AG20443 (cell line): ENCODE measurements at regions not wholly inside any gene's neighbourhood (a gene's known extent, or its start where the extent isn't known, plus 50 kb on each side); places are given as distances from the start of the nearest gene placed in this dataset.
"Not testable (repeated sequence)": the region's sequence is repeated elsewhere in the genome, so short reads cannot be mapped to it uniquely, and the experiment has no call there.

Source experiments
- DNase-seq: peaks from one replicate; pipeline ENCODE4 v3.0.0; 2012; ENCODE audit warnings: low spot score, mixed read lengths

DNA sequence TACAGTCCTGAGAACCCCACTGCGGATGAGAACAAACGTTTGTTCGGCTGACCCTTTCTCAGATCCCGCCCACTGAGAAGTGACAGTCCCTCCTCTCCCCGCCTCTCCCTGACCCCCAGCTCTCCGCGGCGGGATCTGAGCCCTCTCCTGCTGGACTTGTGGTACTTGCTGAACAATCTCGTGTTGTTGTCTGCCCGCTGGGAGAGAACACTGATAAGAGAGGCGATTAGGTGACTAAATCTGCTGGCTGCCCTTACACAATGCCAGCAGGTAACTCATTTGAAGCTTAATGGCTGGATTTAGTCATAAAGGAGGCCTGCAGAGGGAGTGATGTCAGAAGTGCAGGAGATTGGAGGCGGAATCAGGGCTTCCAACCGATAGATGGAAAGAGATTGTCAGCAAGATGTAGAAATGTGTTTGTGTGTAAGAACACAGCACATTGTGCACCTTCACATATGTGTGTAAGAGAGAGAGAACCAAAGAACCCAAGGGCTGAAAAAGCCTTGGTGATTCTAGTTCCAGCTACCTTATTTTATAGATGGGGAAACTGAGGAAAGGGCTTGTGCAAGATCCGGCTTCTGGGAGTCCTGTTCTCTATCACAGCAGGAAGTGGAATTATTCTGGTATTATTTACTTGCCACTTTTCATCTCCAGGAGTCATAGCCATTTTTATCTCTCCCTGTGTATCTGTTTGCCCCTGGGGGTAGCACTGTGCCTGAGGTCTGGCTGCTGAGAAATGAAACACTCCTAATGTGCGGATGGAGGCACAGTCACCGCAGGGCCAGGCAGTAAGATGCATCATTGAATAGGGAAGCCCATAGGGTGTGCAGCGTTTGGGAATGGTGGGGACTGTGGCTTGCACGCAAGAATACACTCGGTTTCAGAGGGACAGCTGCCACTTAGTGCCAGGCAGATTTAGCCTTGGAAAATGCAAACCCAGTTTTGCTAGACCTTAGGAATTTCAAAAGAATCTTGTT lies 203.7 kb upstream of the MSX2 start:
- DNase-seq: no peak

DNA sequence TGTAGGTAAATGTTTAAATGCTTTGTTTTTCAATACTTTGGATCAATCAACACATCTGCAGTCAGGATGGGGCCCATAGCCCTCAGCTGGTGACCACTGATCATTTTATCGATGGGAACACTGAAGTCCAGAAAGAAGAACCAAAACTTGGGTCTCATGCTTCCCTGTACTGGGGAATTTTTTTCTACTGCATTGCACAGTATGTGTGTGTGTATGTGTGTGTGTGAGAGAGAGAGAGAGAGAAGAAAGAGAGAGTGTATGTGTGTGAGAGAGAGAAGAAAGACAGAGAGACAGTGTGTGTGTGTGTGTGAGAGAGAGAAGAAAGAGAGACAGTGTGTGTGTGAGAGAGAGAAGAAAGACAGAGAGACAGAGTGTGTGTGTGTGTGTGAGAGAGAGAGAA lies 202.9 kb upstream of the MSX2 start:
- no peak for DNase-seq

DNA sequence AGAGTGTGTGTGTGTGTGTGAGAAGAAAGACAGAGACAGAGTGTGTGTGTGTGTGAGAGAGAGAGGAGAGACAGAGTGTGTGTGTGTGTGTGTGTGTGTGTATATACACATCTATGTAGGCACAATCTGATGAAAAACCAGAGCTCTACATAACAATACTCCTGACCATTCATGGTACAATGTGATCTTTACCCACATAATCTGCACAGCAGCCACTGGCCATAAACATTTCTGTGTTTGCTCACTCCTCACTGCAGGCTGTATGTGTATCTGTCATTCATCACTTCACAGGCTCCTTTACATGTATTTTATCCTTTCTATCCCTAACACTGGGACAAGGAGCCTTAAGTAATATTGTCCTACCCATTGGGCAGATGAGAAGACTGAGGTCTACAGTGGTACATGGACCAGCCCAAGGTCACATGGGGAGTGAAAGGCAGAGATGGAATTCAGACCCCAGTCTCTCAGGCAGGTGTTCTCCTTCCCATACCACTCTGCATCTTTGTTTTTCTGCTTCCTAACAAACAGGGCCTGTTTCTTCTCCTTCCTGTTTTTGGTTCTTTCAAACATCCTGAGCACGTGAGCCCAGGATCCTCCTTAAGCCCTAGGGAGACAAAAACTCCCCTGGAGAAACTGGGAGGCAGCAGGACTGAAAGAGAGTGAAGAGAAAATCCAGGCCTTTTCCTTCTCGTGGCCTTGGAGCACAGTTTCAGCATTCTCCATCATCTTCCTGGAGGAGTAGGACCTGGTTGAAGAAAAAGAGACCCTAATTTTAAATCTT lies 201.7 kb upstream of the MSX2 start:
- DNase-seq: no peak

DNA sequence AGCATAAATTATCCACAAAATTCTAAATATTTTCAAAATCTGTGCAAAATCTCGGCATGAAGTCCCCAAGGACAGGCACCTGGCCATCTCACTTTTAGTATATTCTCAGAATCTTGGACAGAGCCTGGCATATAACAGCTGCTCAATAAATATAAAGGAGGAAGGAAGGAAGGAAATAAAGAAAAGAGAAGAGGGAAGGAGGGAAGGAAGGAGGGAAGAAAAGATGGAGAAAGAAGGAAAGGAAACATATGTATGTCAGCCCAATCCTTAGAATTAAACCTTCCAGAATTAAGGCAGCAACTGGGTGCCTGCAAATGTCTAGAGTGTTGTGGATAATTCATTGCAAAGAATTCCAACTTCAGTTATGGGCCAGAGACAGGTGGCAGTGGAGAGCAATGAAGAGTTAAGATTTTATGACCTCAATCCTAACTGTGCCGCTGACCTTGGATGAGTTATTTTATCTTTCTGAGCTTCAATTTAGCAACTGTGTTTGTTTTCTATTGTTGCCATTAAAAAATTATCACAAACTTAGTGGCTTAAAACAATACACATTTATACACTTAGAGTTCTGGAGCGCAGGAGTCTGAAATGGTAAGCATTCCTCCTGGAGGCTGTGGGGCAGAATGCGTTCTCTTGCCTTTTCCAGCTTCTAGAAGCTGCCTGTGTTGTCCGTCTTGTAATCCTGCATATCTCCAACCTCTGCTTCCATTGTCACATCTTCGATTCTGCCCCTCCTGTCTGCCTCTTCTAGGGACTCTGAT lies 200.9 kb upstream of the MSX2 start:
- DNase-seq: no peak

DNA sequence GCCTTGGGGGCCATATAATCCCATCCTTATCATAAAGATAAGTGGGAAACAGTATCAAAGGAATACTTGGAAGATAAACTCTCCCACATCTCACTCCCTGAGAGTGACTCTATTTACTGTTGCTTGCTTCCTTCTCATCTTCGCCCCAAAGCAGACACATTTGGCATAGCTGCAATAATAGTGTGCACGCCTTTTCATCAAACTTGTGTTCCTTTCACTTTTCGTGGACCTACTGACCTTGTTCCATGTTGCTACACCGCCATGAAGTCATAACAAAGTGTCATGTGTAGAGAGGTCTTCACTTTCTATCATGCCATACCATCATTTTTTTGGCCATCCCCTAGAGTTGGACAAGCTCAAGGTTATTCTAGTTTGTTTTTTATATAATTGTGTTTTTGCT lies 200.0 kb upstream of the MSX2 start:
- no peak for DNase-seq

DNA sequence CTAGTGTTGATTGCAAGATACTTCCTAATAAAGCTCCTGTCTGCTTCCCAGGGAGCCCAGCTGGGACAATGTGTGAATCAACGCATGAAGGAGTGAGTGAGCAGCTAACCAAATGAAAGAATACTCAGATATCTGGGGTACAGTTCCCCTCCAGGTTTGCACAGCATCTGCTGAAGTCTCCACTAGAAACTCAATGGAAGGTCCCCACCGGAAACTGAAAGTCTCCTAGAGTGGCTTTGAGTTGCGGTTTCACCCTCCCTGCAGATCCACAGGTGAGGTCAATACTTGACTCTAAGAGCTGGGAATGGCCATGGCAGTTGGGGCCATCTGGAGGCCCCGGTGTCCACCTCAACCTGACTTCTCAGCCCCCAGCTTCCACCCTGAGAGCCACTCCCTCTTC lies 198.2 kb upstream of the MSX2 start:
- DNase-seq: no peak

DNA sequence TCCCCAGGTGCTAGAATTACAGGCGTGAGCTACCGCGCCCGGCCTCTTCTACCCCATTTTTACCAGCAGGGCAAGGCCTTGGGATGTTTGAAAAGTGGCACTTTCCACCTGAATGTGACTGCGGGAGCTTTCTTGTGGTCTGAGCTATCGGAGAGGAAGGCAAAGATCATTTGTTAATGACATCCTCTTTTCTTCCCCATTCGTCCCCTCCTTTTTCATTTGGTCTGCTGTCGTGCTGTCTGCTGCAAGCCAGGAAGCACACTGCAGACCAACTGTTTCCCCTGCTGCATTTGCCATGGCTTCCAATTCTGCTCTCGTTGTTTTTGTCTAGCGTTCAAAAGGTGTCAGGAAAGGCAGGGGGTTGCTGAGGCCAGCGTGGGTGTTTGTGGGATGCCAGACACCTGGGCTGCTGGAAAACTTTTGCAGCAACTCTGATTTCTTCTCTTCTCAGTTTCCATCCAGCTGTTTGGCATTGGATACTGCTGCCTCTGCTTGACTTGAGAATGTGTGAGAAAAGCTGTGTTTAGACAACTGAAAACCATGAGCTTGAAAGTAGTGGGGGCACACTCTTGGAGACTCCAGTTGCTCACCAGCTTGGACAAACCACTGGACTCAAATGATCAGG lies 196.4 kb upstream of the MSX2 start:
- no peak for DNase-seq

DNA sequence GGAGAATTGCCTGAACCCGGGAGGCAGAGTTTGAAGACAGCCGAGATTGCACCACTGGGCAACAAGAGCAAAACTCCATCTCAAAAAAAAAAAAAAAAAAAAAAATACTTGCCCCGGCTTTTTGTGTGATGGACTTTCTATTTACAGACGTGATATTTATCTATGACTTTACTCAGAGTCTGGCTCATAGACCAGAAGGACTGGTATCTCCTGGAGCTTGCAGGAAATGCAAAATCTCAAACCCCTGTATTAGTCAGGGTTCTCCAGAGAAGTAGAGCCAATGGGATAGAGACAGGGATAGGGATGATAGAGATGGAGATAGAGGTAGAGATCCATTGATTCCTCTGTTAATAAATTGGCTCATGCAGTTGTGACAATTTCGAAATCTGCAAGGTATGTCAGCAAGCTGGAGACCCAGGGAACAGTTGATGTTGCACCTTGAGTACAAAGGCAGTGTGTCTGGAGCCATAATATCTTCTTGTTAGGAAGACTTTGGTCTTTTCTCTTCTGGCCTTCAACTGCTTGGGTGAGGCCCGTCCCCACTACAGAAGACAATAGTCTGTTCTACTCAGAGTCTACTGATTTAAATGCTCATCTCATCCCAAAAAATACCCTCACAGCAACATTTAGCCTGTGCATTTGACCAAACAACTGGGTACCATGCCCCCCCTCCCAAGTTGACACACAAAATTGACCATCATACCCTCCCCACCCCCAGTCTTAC lies 195.4 kb upstream of the MSX2 start:
- no peak for DNase-seq

DNA sequence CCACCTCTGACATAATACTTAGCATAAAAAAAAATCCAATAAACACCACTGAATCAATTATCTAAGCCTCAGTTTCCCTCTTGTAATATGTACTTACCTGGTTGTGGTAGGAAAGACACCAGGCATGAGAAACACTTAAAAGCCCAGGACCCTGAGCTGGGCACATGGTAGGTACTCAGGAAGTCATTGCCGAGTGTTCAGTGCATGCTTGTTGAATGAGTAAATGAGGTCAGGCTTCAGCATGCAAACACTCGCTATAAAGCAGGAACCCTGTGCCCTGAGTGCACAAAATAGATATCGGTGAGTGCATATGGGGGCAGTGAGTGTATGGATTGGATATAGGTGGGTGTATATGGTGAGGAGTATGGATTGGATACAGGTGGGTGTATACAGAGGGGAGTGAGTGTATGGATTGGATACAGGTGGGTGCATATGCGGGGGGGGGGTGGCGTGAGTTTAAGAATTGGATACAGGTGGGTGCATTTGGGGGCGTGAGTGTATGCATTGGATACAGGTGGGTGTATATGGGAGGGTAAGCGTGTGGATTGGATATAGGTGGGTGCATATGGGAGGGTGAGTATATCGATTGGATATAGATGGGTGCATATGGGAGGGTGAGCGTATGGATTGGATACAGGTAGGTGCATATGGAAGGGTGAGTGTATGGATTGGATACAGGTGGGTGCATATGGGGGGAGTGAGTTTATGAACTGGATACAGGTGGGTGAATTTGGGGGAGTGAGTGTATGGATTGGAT lies 194.3 kb upstream of the MSX2 start:
- DNase-seq: no peak

DNA sequence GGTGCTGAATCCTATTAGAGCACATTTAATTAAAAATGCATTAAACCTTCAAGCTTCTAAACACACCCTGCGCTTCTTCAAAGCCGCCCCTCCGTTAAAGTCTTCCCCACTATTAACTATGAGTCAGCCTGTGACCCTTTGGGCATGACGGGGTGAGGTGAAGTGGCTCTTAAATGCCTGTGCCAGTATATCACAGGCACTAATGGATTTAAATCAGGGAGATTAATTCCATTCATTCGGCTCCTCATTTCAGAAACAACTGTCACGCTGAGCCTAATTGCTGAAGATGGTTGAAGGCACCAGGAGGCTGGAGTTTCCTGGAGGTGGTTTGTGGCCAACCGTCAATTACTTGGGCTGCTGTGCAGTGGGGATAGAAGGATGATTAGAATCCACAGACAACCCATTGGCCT lies 192.6 kb upstream of the MSX2 start:
- DNase-seq: no peak

DNA sequence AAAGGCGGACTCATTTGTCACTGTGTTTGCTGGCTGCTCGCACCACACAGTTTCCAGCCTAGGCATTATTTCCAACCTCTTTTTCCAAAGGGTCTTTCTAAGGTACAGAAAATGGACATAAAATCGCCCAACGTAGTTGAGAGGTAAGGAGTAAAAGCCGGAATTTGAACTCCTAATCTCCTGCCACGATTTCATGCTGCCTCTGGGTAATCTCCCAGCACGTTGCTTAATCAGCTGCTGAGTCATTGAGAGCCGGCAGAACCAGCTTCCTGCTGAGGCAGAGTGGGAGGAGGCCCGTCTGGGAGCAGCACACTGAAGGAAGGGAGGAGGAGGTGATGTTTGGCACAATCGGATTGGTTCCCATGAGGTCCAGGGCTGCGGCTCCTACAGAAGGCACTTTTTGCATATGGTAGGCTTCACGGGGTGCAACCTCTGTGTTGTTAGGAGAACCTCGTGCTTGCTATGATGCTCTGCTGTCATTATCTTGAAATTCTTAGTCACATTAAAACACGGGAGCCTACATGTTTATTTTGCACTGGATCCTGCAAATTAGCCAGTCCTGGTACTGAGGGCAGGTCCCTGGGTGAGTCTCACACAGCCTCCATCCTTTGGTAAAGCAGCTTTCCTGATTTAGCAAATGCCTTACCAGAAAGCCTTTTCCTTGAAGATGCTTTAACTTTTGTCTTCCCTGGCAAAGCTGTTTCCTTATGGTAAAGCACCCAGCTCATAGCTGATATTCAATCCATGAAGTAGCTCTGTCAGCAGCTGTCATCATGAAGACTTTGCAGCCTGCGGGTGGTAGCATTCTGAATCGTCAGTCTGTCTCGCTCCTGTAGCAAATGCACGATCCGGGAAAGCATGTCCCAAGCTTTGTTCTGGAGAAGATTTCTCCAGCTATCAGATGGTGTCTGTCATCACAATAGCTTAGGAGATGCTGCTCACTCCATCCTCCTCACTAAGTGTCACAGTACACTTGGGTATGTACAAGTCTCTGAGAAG lies 191.6 kb upstream of the MSX2 start:
- peak; percentile 92 for DNase-seq

DNA sequence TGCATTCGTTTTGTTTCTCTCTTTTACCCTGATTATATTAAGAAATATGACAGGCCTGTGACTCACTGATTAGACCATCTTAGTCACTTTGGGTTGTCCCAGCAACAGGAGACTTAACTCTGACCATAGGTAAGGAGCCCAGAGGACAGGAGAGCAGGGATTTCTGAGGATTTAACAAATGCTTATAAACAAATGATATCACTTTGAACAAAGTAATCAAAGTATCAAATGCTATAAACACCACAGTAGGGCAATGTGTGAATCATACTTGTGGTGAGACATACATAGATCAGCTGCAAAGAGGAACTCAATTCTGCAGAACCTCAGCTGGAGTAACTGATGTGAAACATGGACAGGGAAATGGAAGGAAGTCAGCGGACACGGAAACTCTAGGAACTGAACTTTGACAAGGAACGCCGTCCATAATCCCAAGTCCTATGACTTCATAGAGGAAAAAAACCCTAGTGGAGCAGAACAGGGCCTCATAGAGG lies 190.6 kb upstream of the MSX2 start:
- peak; percentile 30 for DNase-seq

DNA sequence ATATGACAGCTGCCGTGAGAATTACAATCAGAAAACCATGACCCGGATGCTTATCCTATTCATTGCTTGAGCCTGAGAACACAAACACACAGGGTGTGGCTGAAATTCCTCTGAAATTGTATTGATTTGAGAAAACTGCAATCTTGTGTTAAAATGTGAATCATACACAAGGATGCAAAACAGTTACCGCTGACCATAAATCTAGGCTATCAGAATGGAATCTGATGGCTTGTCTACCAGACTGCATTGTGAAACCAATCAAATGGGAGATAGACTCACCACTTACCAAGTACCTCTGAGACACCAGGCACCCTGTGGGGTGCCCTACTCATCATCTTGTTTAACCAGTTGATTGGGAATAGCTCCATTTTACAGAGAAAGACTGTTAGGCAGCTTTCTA lies 188.7 kb upstream of the MSX2 start:
- no peak for DNase-seq

DNA sequence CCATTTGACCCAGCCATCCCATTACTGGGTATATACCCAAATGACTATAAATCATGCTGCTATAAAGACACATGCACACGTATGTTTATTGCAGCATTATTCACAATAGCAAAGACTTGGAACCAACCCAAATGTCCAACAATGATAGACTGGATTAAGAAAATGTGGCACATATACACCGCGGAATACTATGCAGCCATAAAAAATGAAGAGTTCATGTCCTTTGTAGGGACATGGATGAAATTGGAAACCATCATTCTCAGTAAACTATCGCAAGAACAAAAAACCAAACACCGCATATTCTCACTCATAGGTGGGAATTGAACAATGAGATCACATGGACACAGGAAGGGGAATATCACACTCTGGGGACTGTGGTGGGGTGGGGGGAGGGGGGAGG lies 184.6 kb upstream of the MSX2 start:
- not testable (repeated sequence) for DNase-seq

DNA sequence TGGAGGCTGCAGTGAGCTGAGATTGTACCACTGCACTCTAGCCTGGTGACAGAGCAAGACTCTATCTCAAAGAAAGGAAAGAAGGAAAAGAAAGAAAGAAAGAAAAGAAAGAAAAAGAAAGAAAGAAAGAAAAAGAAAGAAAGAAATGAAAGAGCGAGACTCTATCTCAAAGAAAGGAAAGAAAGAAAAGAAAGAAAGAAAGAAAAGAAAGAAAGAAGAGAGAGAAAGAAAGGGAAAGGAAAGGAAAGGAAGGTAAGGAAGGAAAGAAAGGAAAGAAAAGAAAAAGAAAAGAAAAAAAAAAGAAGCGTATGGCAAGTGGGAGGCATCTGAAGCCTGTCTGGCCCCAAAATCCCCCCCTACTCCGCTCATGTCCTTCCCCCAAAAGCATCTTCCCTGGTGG lies 182.3 kb upstream of the MSX2 start:
- DNase-seq: no peak

DNA sequence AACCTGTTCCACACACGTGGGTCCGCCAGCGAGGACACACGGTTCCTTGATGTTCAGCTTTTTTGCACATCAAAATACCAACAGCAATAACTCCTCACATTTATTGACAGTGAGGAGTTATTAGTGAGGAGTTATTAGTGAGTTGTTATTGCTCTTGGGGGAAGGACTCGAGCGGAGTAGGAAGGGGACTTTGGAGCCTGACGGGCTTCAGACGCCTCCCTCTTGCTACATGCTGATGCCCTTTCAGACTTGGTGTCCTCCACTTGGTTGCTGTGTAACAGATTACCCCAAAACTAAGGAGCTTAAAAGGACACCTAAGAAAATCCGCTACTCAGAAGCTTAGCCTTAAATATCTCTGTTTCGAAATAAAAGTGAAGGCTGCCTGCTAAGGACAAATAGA lies 181.9 kb upstream of the MSX2 start:
- no peak for DNase-seq

DNA sequence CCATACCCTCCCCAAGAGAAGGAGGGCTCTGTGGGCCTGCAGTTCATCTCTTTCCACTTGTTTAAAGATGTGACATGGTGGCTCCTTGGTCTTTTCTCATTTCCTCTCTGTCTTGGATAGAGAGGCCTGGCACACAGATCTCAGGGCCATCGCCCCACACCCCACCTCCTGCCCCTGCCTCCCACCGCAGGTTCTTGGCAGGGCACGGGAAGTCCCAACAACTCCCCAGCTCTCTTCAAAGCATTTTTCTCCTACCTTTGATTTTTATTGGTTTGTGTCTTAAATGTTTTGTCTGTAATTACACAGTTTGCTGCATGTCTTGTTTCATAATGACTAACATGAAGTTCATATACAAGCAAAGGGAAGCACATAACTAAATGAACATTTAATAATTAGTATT lies 178.5 kb upstream of the MSX2 start:
- no peak for DNase-seq

DNA sequence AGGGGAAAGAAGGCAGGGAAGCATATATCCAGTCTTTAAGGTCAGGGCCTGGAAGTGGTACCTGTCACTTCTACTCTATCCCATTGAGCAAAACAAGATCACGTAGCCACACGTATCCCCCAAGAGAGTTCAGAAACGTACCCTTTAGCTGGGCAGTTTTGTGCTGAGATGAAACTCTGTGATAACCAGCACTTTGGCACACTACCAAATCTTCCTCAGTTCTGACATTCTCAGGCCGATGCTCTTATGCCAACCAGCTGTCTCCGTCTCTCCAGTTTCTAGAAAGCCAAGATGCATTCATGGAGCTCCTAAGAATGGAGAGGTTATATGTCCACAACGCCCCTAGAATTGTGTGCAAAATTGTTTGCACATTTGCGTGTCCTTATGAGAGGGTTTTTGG lies 176.6 kb upstream of the MSX2 start:
- no peak for DNase-seq

DNA sequence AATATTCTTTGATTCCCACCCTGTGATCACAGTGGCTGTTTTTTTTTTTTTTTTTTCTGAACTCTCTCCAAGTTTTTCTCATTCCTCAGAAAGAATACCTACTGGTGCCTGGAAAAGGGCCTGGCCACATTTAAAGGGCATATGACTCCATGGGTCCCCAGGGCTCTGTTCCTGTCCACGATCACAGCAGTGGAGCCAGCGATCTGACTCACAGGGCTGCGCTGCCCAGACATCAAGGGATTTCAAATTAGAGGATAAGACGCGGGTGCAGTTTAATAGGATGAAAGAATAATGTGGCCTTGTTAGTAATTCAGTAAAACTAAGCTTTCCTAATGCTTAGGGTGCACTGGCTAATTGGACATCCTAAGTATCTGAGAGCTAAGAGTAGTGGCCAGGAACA lies 175.1 kb upstream of the MSX2 start:
- DNase-seq: peak; percentile 27
